ENCODE measurements at regions not wholly inside any gene's neighbourhood (a gene's known extent, or its start where the extent isn't known, plus 50 kb on each side); places are given as distances from the start of the nearest gene placed in this dataset.

- Histone ChIP-seq H3K9me3 (peaks cover 0 to 37% (median 0%) of the 10 kb centered on the region in 4 donors), H3K4me3 (no peak overlapping the region), H3K27ac (replicated peaks in 1 of 4) (no peak overlapping the region), H3K27me3 (no peaks in the 10 kb centered on the region), H3K4me1 (peaks cover 0 to 12% (median 10%) of the 10 kb centered on the region in 4 donors), H3K36me3 (no peaks in the 10 kb centered on the region)
- WGBS = 77% methylated on average over 3 of the region's 3 CpGs
- no peak for DNase-seq (ENCODE audit: extremely low spot score)
- TF ChIP-seq POLR2A (IDR thresholded peaks at IDR 0.05; ENCODE audit: low read depth) (no peak), CTCF (IDR thresholded peaks at IDR 0.05) (no peak), POLR2AphosphoS5 (IDR thresholded peaks at IDR 0.05) (no peak)
- intact Hi-C loops (cut with DNase I) = no loop called here
Measured at GRCh38 chrX:40405399-40405798, 175.4 kb upstream of the ATP6AP2 start.

GRCh38 chrX:40403757-40404156 is 177.0 kb upstream of the ATP6AP2 start:
- TF ChIP-seq EP300 (IDR thresholded peaks at IDR 0.05) (no peak), POLR2A (IDR thresholded peaks at IDR 0.05; ENCODE audit: low read depth) (no peak), POLR2AphosphoS5 (IDR thresholded peaks at IDR 0.05) (no peak), CTCF (IDR thresholded peaks at IDR 0.05) (no peak)
- DNase-seq (ENCODE audit: extremely low spot score) = no peak
- intact Hi-C loops (cut with DNase I) = no loop called here
- Histone ChIP-seq H3K36me3 (no peaks in the 10 kb centered on the region), H3K27ac (replicated peaks in 1 of 4) (no peak overlapping the region), H3K27me3 (no peaks in the 10 kb centered on the region), H3K4me3 (no peak overlapping the region), H3K4me1 (peaks cover 0 to 12% (median 10%) of the 10 kb centered on the region in 4 donors), H3K9me3 (peaks cover 0 to 23% (median 0%) of the 10 kb centered on the region in 4 donors)
- 78% methylated on average over 7 of the region's 7 CpGs for WGBS

GRCh38 chrX:40402831-40403533 is 177.8 kb upstream of the ATP6AP2 start:
- intact Hi-C loops (cut with DNase I) = no loop called here
- WGBS = 50% methylated on average over 12 of the region's 12 CpGs
- Histone ChIP-seq H3K36me3 (no peaks in the 10 kb centered on the region), H3K27me3 (no peaks in the 10 kb centered on the region), H3K27ac (replicated peaks in 1 of 4) (peak overlapping the region in 2 of 4 donors; percentile 15 to 22), H3K9me3 (peaks cover 0 to 16% (median 0%) of the 10 kb centered on the region in 4 donors), H3K4me3 (no peak overlapping the region), H3K4me1 (peaks cover 0 to 12% (median 10%) of the 10 kb centered on the region in 4 donors)
- TF ChIP-seq CTCF (IDR thresholded peaks at IDR 0.05) (no peak), POLR2A (IDR thresholded peaks at IDR 0.05; ENCODE audit: low read depth) (no peak), POLR2AphosphoS5 (IDR thresholded peaks at IDR 0.05) (peak in 1 of 2 donors; percentile 20), EP300 (IDR thresholded peaks at IDR 0.05) (no peak)
- no peak for DNase-seq (ENCODE audit: extremely low spot score)

- H3K36me3 ChIP-seq = no peaks in the 10 kb centered on the region
- intact Hi-C loops (cut with DNase I) = no loop called here
- WGBS = 73% methylated on average over 2 of the region's 2 CpGs
Measured at GRCh38 chrX:40395102-40395501, 185.7 kb upstream of the ATP6AP2 start.

More at GRCh38 chrX:40395102-40395501, 185.7 kb upstream of the ATP6AP2 start:
- Histone ChIP-seq H3K4me1 (no peaks in the 10 kb centered on the region), H3K27me3 (no peaks in the 10 kb centered on the region), H3K4me3 (no peak overlapping the region), H3K9me3 (peaks cover 0 to 13% (median 0%) of the 10 kb centered on the region in 4 donors), H3K27ac (replicated peaks in 1 of 4) (no peak overlapping the region)
- DNase-seq (ENCODE audit: extremely low spot score) = no peak
- no peak for TF ChIP-seq POLR2AphosphoS5 (IDR thresholded peaks at IDR 0.05)
- no peak for TF ChIP-seq CTCF (IDR thresholded peaks at IDR 0.05)
- TF ChIP-seq POLR2A (IDR thresholded peaks at IDR 0.05; ENCODE audit: low read depth) = no peak
- no peak for TF ChIP-seq EP300 (IDR thresholded peaks at IDR 0.05)

Measured in esophagus muscularis mucosa (tissue), 4 donors.